ENCODE measurements at regions not wholly inside any gene's neighbourhood (a gene's known extent, or its start where the extent isn't known, plus 50 kb on each side); places are given as distances from the start of the nearest gene placed in this dataset.

DNA sequence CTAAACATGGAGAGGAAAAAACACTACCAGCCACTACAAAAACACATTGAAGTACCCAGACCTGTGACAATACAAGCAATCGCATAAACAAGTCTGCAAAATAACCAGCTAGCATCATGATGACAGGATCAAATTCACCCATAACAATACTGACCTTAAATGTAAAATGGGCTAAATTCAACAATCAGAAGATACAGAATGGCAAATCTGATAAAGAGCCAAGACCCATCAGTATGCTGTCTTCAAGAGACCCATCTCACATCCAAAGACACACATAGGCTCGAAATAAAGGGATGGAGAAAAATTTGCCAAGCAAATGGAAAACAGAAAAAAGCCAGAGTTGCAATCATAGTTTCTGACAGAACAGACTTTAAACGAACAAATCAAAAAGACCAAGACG is 294.4 kb downstream of the MEF2C start:
- TF ChIP-seq CTCF (IDR thresholded peaks at IDR 0.05; ENCODE audit: low read length): no peak
- no peak for TF ChIP-seq EZH2 (IDR thresholded peaks at IDR 0.05; ENCODE audit: borderline replicate concordance, low read length)

All from OCI-LY1 (cell line).